Activated CD4-positive, alpha-beta memory T cell treated with anti-CD3 and anti-CD28 coated beads for 36 hours (primary cell): ENCODE measurements at regions not wholly inside any gene's neighbourhood (a gene's known extent, or its start where the extent isn't known, plus 50 kb on each side); places are given as distances from the start of the nearest gene placed in this dataset.
"Not testable (repeated sequence)": the region's sequence is repeated elsewhere in the genome, so short reads cannot be mapped to it uniquely, and the experiment has no call there.

Experiments used
- CTCF ChIA-PET: fragments of 350-600 bp; sonication (Branson Sonifier 250); formaldehyde crosslinking; loops from one replicate; lab custom pipeline; 2021; ENCODE audit warnings: antibody characterized with exemption, inconsistent platforms; lab: Charles Lee
- POLR2A ChIA-PET: fragments of 350-600 bp; sonication (Branson Sonifier 250); formaldehyde crosslinking; loops from one replicate; lab custom pipeline; 2021; ENCODE audit warnings: antibody characterized with exemption; lab: Charles Lee
- DNase-seq: peaks from one replicate; pipeline ENCODE4 v3.0.0-alpha.2; 2020
- H3K27ac Mint-ChIP-seq: one replicate; pipeline ENCODE4 v1.8.0; 2021; ENCODE audit warnings: mixed read lengths
- H3K27me3 Mint-ChIP-seq: one replicate; pipeline ENCODE4 v1.8.0; 2021; ENCODE audit warnings: mixed read lengths
- H3K36me3 Mint-ChIP-seq: one replicate; pipeline ENCODE4 v1.8.0; 2021; ENCODE audit warnings: mixed read lengths
- H3K4me1 Mint-ChIP-seq: one replicate; pipeline ENCODE4 v1.8.0; 2021; ENCODE audit warnings: low read depth, mixed read lengths
- H3K4me3 Mint-ChIP-seq: one replicate; pipeline ENCODE4 v1.8.0; 2021; ENCODE audit warnings: mild to moderate bottlenecking, mixed read lengths
- H3K9me3 Mint-ChIP-seq: one replicate; pipeline ENCODE4 v1.8.0; 2021; ENCODE audit warnings: mixed read lengths
- intact Hi-C: fragments of 100-400 bp; cut with micrococcal nuclease; formaldehyde crosslinking; loops from one replicate; pipeline ENCODE4 v1.15.1; 2023

GRCh38 chr3:178352326-178353005 lies 183.8 kb upstream of the KCNMB2 start:
- CTCF ChIA-PET, result no interaction called here
- POLR2A ChIA-PET, result no interaction called here
- intact Hi-C loops, result no loop called here

DNA sequence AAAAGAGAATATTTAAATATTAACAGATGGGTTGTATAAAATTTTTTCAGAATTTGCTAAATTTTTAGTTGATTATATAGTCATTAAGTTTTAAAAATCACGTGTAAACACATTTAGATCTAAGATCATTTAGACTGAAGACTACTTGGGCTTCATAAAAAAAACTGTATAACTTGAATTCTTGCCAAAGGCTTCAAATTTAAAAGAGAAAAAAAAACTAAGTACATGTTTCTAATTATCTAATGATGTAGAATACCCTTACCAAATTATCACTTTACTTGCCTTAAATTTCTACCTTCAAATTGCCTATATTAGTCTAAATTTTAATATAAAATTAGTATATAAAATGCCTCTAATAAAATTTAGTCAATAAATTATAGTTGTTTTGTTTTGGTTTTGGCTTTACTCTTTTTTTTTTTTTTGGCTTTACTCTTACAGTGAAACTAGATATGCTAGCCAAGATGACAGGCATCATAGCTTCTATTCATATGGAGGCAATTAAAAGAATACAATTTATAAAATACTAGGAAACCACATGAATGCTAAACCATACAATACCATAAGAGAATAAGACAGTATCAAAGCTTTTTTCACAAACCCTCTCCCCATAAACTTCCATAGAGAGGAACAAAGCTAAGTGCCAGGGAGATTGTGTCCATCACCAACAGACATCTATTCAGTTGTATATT lies 183.1 kb upstream of the KCNMB2 start:
- no peaks in the 10 kb centered on the region for H3K4me1 Mint-ChIP-seq
- H3K9me3 Mint-ChIP-seq, result no peaks in the 10 kb centered on the region
- no peak overlapping the region for H3K27ac Mint-ChIP-seq
- no peak overlapping the region for H3K4me3 Mint-ChIP-seq
- intact Hi-C loops, result no loop called here
- CTCF ChIA-PET, result no interaction called here
- POLR2A ChIA-PET, result no interaction called here
- no peak for DNase-seq
- H3K27me3 Mint-ChIP-seq, result peaks cover 4% of the 10 kb centered on the region
- no peaks in the 10 kb centered on the region for H3K36me3 Mint-ChIP-seq

More at GRCh38 chr3:178352326-178353005, 183.8 kb upstream of the KCNMB2 start:
- Mint-ChIP-seq H3K27ac (no peak overlapping the region), H3K4me3 (no peak overlapping the region), H3K36me3 (no peaks in the 10 kb centered on the region), H3K4me1 (no peaks in the 10 kb centered on the region), H3K27me3 (peaks cover 4% of the 10 kb centered on the region), H3K9me3 (no peaks in the 10 kb centered on the region)
- no peak for DNase-seq

DNA sequence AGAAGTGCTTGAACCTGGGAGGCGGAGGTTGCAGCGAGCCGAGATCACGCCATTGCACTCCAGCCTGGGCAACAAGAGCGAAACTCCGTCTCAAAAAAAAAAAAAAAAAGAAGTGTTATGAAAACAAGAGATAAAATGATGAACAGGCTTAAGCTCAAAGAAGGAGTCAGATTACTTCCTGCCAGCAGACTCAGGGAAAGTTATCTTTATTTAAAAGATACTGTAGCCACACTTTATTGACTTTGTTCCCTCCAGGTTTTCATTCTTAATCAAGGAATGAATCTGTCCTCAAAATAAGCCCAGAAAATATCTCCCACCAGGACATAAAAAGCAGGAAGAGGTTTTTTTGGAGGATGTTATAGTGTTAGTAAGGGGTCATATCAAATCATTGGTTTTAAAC lies 176.5 kb upstream of the KCNMB2 start:
- H3K4me1 Mint-ChIP-seq, result no peaks in the 10 kb centered on the region
- H3K36me3 Mint-ChIP-seq, result peaks cover 5% of the 10 kb centered on the region
- peaks cover 13% of the 10 kb centered on the region for H3K27me3 Mint-ChIP-seq
- H3K27ac Mint-ChIP-seq, result no peak overlapping the region
- intact Hi-C loops, result no loop called here
- no peak for DNase-seq
- ChIA-PET CTCF (no interaction called here), POLR2A (no interaction called here)
- no peak overlapping the region for H3K4me3 Mint-ChIP-seq
- peaks cover 23% of the 10 kb centered on the region for H3K9me3 Mint-ChIP-seq

DNA sequence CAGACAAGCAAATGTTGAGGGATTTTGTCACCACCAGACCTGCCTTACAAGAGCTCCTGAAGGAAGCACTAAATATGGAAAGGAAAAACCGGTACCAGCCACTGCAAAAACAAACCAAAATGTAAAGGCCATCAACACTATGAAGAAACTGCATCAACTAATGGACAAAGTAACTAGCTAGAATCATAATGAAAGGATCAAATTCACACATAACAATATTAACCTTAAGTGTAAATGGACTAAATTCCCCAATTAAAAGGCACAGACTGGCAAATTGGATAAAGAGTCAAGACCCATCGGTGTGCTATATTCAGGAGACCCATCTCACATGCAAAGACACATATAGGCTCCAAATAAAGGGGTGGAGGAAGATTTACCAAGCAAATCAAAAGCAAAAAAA lies 173.2 kb upstream of the KCNMB2 start:
- H3K4me3 Mint-ChIP-seq, intact Hi-C loops, H3K36me3 Mint-ChIP-seq, CTCF ChIA-PET, POLR2A ChIA-PET, H3K27ac Mint-ChIP-seq, H3K4me1 Mint-ChIP-seq, DNase-seq: not testable (repeated sequence)
- peaks cover 23% of the 10 kb centered on the region for H3K9me3 Mint-ChIP-seq
- H3K27me3 Mint-ChIP-seq, result peaks cover 16% of the 10 kb centered on the region

DNA sequence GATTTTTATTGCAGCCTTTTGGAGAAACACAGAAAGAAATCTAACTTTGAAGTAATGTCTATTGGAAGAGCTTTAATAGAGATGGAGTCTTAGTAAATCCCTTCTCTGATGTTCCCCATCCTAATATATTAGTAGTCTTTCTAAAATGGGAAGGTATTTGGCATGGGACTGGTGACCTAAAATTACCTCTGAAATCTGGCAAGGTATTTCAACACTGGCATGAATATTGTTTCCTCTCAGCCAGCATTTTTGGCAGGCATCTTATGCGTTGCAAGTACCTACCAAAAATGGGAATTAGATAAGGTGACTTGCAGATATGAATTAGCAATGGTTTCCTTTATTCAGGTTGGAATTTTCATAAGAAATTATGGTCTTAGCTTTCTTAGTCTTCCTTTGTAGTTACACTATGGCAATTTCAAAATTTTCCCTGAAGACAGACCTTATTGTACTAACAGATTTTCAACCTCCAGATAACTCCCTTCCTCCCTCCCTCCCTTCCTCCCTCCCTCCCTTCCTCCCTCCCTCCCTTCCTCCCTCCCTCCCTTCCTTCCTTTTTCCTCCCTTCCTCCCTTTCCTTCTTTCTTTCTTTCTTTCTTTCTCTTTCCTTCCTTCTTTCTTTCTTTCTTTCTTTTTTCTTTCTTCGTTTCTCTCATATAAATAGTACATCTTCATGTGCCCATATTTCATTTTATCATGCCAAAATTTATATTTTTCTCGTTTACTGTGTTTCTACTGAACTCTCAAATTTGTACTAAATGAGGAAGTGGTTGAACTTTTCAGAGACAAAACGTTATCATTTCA lies 168.2 kb upstream of the KCNMB2 start:
- intact Hi-C loops, result no loop called here
- peaks cover 23% of the 10 kb centered on the region for H3K27me3 Mint-ChIP-seq
- ChIA-PET POLR2A (no interaction called here), CTCF (no interaction called here)
- peaks cover 14% of the 10 kb centered on the region for H3K9me3 Mint-ChIP-seq
- H3K4me3 Mint-ChIP-seq, result no peak overlapping the region
- DNase-seq, result no peak
- peaks cover 2% of the 10 kb centered on the region for H3K4me1 Mint-ChIP-seq
- H3K36me3 Mint-ChIP-seq, result peaks cover 4% of the 10 kb centered on the region
- no peak overlapping the region for H3K27ac Mint-ChIP-seq

GRCh38 chr3:178369006-178369405 lies 167.2 kb upstream of the KCNMB2 start:
- no peak overlapping the region for H3K4me3 Mint-ChIP-seq
- ChIA-PET CTCF (no interaction called here), POLR2A (no interaction called here)
- intact Hi-C loops, result no loop called here
- H3K36me3 Mint-ChIP-seq, result no peaks in the 10 kb centered on the region
- H3K27ac Mint-ChIP-seq, result no peak overlapping the region
- peaks cover 2% of the 10 kb centered on the region for H3K4me1 Mint-ChIP-seq
- peaks cover 4% of the 10 kb centered on the region for H3K9me3 Mint-ChIP-seq
- peaks cover 15% of the 10 kb centered on the region for H3K27me3 Mint-ChIP-seq
- DNase-seq, result no peak

DNA sequence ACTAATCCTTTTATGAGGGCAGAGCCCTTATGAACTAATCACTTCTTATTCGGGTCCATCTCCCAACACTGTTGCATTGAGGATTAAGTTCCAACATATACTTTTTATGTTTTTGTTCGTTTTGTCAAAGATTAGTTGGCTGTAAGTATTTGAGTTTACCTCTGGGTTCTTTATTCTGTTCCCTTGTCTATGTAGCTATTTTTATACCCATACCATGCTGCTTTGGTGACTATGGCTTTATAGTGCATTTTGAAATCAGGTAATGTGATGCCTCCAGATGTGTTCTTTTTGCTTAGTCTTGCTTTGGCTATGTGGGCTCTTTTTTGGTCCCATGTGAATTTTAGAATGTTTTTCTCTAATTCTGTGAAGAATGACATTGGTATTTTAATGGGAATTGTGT lies 166.4 kb upstream of the KCNMB2 start:
- Mint-ChIP-seq H3K4me3 (no peak overlapping the region), H3K27ac (no peak overlapping the region), H3K36me3 (no peaks in the 10 kb centered on the region), H3K9me3 (no peaks in the 10 kb centered on the region), H3K27me3 (peaks cover 11% of the 10 kb centered on the region), H3K4me1 (peaks cover 2% of the 10 kb centered on the region)
- DNase-seq, result no peak
- intact Hi-C loops, result no loop called here
- POLR2A ChIA-PET, result no interaction called here
- CTCF ChIA-PET, result no interaction called here

- CTCF ChIA-PET, result no interaction called here
- H3K9me3 Mint-ChIP-seq, result no peaks in the 10 kb centered on the region
- POLR2A ChIA-PET, result no interaction called here
- no peak overlapping the region for H3K4me3 Mint-ChIP-seq
- H3K27ac Mint-ChIP-seq, result no peak overlapping the region
- intact Hi-C loops, result no loop called here
- peaks cover 2% of the 10 kb centered on the region for H3K4me1 Mint-ChIP-seq
- no peak for DNase-seq
- H3K27me3 Mint-ChIP-seq, result peaks cover 10% of the 10 kb centered on the region
- no peaks in the 10 kb centered on the region for H3K36me3 Mint-ChIP-seq
Measured at GRCh38 chr3:178370387-178370786, 165.8 kb upstream of the KCNMB2 start.

- DNase-seq, result no peak
- Mint-ChIP-seq H3K27ac (no peak overlapping the region), H3K36me3 (no peaks in the 10 kb centered on the region), H3K27me3 (peaks cover 13% of the 10 kb centered on the region), H3K9me3 (no peaks in the 10 kb centered on the region), H3K4me3 (no peak overlapping the region), H3K4me1 (no peaks in the 10 kb centered on the region)
- ChIA-PET CTCF (interaction anchor here (0.6 to 1.1 kb wide), 2 partner anchors 228 to 304 kb away, joined by 3 read pairs; no protein-coding TSS in a partner anchor), POLR2A (no interaction called here)
- intact Hi-C loops, result no loop called here
Measured at GRCh38 chr3:178381555-178381954, 154.7 kb upstream of the KCNMB2 start.

- intact Hi-C loops, result no loop called here
- no peak overlapping the region for H3K4me3 Mint-ChIP-seq
- H3K36me3 Mint-ChIP-seq, result no peaks in the 10 kb centered on the region
- POLR2A ChIA-PET, result no interaction called here
- no peaks in the 10 kb centered on the region for H3K9me3 Mint-ChIP-seq
- no peak overlapping the region for H3K27ac Mint-ChIP-seq
- H3K4me1 Mint-ChIP-seq, result no peaks in the 10 kb centered on the region
- H3K27me3 Mint-ChIP-seq, result peaks cover 14% of the 10 kb centered on the region
- DNase-seq, result no peak
- CTCF ChIA-PET, result interaction anchor here (0.6 to 1.1 kb wide), 2 partner anchors 229 to 304 kb away, joined by 3 read pairs; no protein-coding TSS in a partner anchor
Measured at GRCh38 chr3:178381971-178382448, 154.2 kb upstream of the KCNMB2 start.

DNA sequence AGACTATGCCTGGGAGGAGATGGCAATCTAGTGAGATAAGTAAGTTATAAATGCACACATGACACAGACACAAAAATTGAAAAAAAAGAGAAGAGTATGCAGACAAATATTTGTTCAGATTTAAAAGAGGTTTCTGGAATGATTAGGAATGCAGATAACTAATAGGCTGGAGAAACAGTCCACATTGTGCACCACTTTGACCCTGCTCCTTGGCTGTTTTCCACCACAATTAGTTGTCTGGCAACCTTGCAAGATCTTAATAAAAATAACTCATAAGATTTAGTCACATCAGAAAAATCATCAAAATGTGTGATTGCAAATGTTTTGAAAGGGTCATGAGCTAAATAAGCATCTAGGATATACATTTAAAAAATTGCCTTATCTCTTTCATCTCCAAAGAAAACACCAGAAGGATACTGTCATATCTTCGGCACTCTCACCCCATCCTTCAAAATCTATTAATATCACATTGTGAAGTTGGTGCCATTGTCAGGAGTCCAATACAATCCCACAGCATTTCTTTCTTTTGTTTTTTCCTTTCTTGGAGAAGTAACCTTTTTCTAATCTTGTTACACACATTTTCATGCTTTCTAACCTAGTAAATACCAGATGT lies 153.7 kb upstream of the KCNMB2 start:
- Mint-ChIP-seq H3K4me1 (no peaks in the 10 kb centered on the region), H3K4me3 (no peak overlapping the region), H3K27me3 (peaks cover 16% of the 10 kb centered on the region), H3K9me3 (no peaks in the 10 kb centered on the region), H3K36me3 (no peaks in the 10 kb centered on the region), H3K27ac (no peak overlapping the region)
- no peak for DNase-seq
- CTCF ChIA-PET, result interaction anchor here (1.1 kb wide), 1 partner anchor 229 kb away, joined by 3 read pairs; no protein-coding TSS in a partner anchor
- POLR2A ChIA-PET, result no interaction called here
- intact Hi-C loops, result no loop called here
